ENCODE measurements at regions not wholly inside any gene's neighbourhood (a gene's known extent, or its start where the extent isn't known, plus 50 kb on each side); places are given as distances from the start of the nearest gene placed in this dataset.

- Mint-ChIP-seq H3K27me3 (no peaks in the 10 kb centered on the region), H3K4me3 (no peak overlapping the region), H3K4me1 (ENCODE audit: low read depth) (no peaks in the 10 kb centered on the region), H3K27ac (no peak overlapping the region), H3K9me3 (no peaks in the 10 kb centered on the region), H3K36me3 (ENCODE audit: low read depth) (no peaks in the 10 kb centered on the region)
- ChIA-PET POLR2A (interaction anchor here (0.6 to 1.1 kb wide), 2 partner anchors 11 to 225 kb away, joined by 3 to 4 read pairs; no protein-coding TSS in a partner anchor), CTCF (interaction anchor here (1.4 kb wide), 1 partner anchor 152 kb away, joined by 3 read pairs; no protein-coding TSS in a partner anchor)
- no peak for TF ChIP-seq CTCF (IDR thresholded peaks at IDR 0.05)
- no peak for ATAC-seq
- DNase-seq, result no peak
- intact Hi-C loops (cut with micrococcal nuclease), result no loop called here
Measured at GRCh38 chr1:5297180-5297885, 642.9 kb downstream of the AJAP1 start.

GRCh38 chr1:5296557-5297179 lies 642.3 kb downstream of the AJAP1 start:
- ATAC-seq (no peak), DNase-seq (no peak)
- Mint-ChIP-seq H3K4me3 (no peak overlapping the region), H3K27ac (no peak overlapping the region), H3K4me1 (ENCODE audit: low read depth) (no peaks in the 10 kb centered on the region), H3K9me3 (no peaks in the 10 kb centered on the region), H3K36me3 (ENCODE audit: low read depth) (no peaks in the 10 kb centered on the region), H3K27me3 (no peaks in the 10 kb centered on the region)
- TF ChIP-seq CTCF (IDR thresholded peaks at IDR 0.05), result no peak
- POLR2A ChIA-PET, result interaction anchor here (0.6 to 1.1 kb wide), 3 partner anchors 12 to 1451 kb away, joined by 3 to 4 read pairs (median 3); no protein-coding TSS in a partner anchor
- CTCF ChIA-PET, result interaction anchor here (1.3 kb wide), 1 partner anchor 11 kb away, joined by 3 read pairs; no protein-coding TSS in a partner anchor
- intact Hi-C loops (cut with micrococcal nuclease), result no loop called here

GRCh38 chr1:5296095-5296494 lies 641.7 kb downstream of the AJAP1 start:
- Mint-ChIP-seq H3K27me3 (no peaks in the 10 kb centered on the region), H3K27ac (no peak overlapping the region), H3K36me3 (ENCODE audit: low read depth) (no peaks in the 10 kb centered on the region), H3K9me3 (no peaks in the 10 kb centered on the region), H3K4me3 (no peak overlapping the region), H3K4me1 (ENCODE audit: low read depth) (no peaks in the 10 kb centered on the region)
- intact Hi-C loops (cut with micrococcal nuclease), result no loop called here
- ChIA-PET POLR2A (interaction anchor here (0.6 kb wide), 1 partner anchor 1450 kb away, joined by 3 read pairs; no protein-coding TSS in a partner anchor), CTCF (interaction anchor here (1.3 kb wide), 1 partner anchor 12 kb away, joined by 3 read pairs; no protein-coding TSS in a partner anchor)
- ATAC-seq, result no peak
- no peak for DNase-seq
- no peak for TF ChIP-seq CTCF (IDR thresholded peaks at IDR 0.05)

GRCh38 chr1:5291889-5292288 lies 637.5 kb downstream of the AJAP1 start:
- H3K4me3 Mint-ChIP-seq, result no peak overlapping the region
- no peaks in the 10 kb centered on the region for H3K36me3 Mint-ChIP-seq (ENCODE audit: low read depth)
- H3K27me3 Mint-ChIP-seq, result no peaks in the 10 kb centered on the region
- no peak for DNase-seq
- no peaks in the 10 kb centered on the region for H3K4me1 Mint-ChIP-seq (ENCODE audit: low read depth)
- ChIA-PET CTCF (no interaction called here), POLR2A (no interaction called here)
- H3K27ac Mint-ChIP-seq, result no peak overlapping the region
- TF ChIP-seq CTCF (IDR thresholded peaks at IDR 0.05), result no peak
- intact Hi-C loops (cut with micrococcal nuclease), result no loop called here
- no peaks in the 10 kb centered on the region for H3K9me3 Mint-ChIP-seq
- no peak for ATAC-seq

All from activated CD8-positive, alpha-beta T cell treated with anti-CD3 and anti-CD28 coated beads for 36 hours (primary cell).